GM21723 (cell line): ENCODE measurements at regions not wholly inside any gene's neighbourhood (a gene's known extent, or its start where the extent isn't known, plus 50 kb on each side); places are given as distances from the start of the nearest gene placed in this dataset.

Source experiments
- ATAC-seq: cut with Tn5 transposase; IDR thresholded peaks from one replicate; pipeline ENCODE4 v1.9.1; 2021; ENCODE audit warnings: mild to moderate bottlenecking, moderate library complexity; ENCODE audit not compliant: unreplicated experiment

- no peak for ATAC-seq
Observed at GRCh38 chr1:244106837-244107493, 55.9 kb downstream of the ZBTB18 start.

GRCh38 chr1:244111027-244111426 is 59.9 kb downstream of the ZBTB18 start:
- no peak for ATAC-seq

DNA sequence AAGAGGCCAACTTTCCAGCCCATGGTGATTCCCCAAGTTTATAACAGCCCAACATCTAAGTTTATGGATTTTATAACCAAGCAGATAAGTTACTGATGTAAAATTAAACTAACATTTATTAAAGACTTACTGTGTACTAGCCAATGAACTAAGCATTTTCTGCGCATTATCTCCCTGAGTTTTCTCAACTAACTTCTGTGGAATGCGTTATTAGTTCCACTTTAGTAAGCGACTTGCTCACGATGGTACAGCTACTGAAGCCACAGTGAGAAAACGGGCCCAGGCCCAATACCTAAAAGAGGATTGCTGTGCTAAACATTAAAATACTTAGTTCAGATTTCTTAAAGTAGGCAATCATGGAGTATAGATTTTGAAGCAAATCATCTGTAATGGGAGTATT is 61.0 kb downstream of the ZBTB18 start:
- ATAC-seq: no peak

GRCh38 chr1:244112636-244113035 is 61.6 kb downstream of the ZBTB18 start:
- ATAC-seq: no peak

GRCh38 chr1:244113532-244114320 is 62.6 kb downstream of the ZBTB18 start:
- ATAC-seq: no peak

- ATAC-seq: no peak
Observed at GRCh38 chr1:244114892-244115291, 63.8 kb downstream of the ZBTB18 start.

- ATAC-seq: no peak
Observed at GRCh38 chr1:244116946-244117345, 65.9 kb downstream of the ZBTB18 start.

DNA sequence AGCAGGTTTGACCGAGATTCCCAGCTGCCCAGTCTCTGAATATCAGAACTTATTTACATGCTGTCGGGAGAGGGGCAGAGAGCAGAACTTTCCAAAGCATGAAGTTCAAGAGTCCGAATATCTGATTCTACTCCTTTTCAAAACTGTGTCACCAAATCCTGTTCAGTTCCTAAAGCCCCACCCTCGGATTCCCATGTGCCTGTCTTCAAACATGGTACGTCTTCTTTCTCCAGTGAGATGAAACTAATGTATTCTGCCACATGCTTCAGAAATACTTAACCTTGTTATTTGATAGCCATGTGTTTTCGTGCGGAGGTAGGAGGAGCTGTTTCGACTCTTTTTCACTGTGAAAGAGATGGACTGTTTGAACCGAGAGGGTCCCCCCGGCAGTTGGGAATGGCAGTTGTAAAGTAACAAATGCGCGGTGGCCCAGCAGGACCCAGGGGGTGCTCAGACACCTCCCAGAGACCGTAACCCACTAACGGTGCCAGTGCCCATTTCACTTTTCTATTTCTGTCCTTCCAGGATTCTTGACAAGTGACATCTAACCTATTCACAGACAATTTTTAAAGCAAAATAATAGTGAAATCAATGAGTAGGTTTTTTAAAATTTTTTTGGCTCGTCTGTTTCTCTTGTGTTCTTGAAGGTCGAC is 67.2 kb downstream of the ZBTB18 start:
- ATAC-seq: no peak

DNA sequence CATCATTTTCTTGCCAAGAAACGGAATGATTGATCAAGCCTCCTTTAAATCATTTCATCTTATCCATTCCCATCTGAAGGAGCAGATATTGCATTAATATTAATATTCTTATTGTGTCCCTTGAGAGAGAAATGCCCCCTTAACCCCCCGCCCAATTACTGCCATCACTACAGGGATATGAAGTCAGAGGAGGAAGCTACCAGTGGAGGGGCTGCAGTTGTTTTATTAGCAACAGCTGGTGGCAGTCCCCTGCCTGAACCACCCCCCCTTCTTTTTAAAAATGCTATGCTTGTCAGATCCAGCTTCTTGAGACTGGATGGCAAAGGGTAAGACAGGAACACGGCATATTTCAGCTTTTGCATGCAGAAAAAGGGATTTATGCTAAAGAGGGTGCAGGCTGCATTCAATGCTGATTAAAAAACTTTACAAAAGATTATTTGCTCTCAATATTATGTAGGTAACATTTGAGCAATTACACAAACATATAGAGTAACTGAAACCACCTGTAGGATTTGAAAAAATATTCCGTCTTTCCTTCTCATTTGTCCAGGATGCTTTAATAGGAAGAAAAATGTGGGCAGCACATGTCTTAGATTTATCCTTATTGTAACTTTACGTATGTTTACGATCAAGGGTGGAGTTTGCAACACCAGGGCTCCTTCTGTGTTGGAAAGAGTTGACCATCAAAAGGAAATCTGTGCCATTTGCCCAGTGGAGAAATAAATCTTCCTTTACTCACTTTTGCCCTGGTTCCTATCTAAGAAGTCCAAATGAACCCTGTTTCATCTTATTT is 77.7 kb downstream of the ZBTB18 start:
- ATAC-seq: no peak

DNA sequence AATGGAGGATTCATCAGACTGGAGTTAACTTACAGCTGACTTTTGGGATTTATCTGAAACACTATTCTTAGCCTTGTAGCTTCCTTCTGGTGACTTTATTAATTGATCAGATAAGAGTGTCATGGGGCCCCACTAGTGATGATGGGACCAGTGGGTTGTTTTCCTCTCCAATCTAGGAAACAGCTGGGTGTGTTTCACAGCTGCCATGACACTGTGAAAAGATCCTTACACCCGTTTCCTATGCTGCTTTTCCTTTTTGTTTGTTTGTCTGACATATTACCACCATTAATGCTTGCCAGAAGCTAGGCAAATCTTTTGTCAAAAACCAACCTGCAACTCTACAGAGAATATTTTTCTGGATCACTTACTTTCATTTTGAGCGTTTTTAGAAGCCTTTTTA is 86.2 kb downstream of the ZBTB18 start:
- ATAC-seq: no peak

- ATAC-seq: no peak
Observed at GRCh38 chr1:244137725-244138124, 86.6 kb downstream of the ZBTB18 start.

DNA sequence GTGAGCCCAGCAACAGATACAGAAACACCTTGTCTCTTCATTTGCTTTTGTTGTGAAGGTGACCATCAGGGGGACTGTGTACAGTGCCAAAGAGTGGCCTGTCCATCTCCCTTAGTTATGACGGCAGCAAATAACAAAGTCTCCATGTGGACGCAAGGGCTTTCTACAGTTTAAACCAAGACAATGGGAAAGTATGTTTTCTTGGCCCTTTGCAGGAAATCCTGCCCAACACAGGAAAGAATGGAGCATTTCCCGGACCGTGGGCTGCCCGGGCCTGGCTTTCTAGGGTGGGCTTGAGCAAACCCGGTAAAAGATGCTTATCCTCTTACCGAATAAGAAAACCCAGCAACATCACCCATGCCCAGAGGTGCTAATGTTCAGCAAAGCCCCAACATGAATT is 87.3 kb downstream of the ZBTB18 start:
- ATAC-seq: no peak

DNA sequence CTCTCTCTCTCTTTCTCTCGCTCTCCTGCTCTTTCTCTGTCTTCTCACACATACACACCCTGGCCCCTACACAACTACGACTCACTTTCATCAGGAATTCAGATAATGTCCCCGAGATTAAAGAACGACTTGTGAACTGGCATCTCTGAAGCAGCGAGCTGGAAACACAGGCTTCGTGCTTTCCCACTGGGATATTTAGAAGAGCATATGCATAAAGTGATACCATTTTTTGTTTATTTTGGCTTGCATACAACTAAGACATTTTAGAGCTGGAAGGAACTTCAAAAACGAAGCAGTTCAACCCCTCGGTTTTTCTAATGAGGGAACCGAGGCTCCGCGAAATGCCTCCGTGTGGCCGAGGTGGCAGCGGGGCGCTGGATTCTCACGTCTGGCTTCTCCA is 88.6 kb downstream of the ZBTB18 start:
- ATAC-seq: no peak

- no peak for ATAC-seq
Observed at GRCh38 chr1:244140420-244140819, 89.3 kb downstream of the ZBTB18 start.

DNA sequence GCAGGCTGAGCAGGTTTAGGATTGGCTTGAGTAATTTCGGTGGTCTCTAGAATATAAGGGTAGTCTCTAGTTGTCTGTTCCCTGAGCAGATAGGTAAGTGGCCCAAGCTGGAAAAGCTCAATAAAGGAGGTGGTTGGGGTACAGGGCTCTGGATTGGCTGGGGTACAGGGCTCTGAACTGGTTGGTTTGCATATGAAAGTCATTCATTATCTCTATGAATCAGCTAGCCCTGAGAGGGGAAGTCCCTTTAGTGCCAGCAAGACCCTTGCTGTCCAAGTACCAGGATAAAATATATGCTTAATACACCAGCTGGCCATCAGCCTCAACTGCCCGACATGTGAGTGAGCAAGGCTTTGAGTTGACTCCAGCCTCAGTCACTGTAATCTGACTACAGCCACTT is 93.0 kb downstream of the ZBTB18 start:
- no peak for ATAC-seq

DNA sequence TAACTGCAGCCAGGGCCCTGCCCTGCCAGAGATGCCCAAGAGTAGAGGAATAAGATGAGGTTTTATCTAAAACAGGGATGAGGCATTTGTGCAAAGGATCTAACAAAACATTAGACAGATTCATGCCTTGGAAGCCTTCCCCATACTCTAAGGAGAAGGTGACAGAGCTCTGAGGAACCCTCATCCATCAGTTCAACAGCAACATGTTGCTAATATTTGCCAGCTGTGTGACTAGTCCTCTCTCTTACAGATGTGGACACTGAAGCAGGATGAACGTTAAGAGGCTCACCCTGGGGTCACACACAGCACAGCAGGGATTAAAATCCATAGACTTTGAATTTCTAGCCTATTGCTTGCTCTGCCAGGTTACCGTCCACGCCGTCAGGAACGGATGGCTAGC is 99.0 kb downstream of the ZBTB18 start:
- ATAC-seq: no peak

- ATAC-seq: no peak
Observed at GRCh38 chr1:244150665-244151064, 99.6 kb downstream of the ZBTB18 start.

GRCh38 chr1:244151537-244151936 is 100.5 kb downstream of the ZBTB18 start:
- no peak for ATAC-seq

DNA sequence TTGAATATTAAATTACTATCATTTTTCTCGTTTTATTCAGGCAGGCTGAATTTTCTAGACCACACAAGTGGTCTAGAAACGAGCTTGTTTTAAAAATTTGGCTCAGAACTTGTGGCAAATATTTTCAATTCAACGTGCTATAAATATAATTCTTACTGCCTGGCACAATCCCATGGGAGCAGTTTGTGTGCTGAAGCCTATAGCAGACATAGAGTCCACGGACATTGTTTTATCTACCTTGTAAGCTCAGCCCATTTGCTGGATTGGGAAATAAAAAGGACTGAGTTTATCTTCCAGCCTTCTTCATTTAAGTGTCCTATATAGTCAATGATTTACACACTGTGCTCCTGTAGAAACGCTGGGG is 103.4 kb downstream of the ZBTB18 start:
- ATAC-seq: no peak

GRCh38 chr1:244154872-244155531 is 103.9 kb downstream of the ZBTB18 start:
- no peak for ATAC-seq

DNA sequence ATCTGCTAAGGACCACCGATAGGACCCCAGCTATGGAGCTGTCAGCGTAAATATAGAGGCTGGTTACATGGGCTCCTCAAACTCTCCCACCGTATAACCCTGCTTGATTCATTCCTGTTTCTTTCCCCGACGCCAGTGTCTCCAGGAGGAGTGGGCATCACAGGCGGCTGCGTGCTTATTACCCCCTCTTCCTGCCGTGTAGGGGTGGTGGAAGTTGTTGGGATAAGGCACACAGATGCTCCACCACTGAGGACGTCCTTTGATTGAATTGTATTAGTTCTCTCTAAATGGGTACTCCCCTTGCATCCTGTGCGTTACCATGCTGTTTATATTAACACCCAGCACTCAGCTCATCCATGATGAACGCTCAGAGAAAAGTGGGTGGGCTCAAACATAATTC is 104.6 kb downstream of the ZBTB18 start:
- no peak for ATAC-seq
